Fibroblast of lung (primary cell): ENCODE measurements at regions not wholly inside any gene's neighbourhood (a gene's known extent, or its start where the extent isn't known, plus 50 kb on each side); places are given as distances from the start of the nearest gene placed in this dataset.

ENCODE experiments used
- DNase-seq, 2 donors: peaks; one replicate each; pipeline versions ENCODE4 v3.0.0 to v3.0.0-alpha.2; 2010; ENCODE audit warnings: low read depth in 2 of 2
- H2AFZ ChIP-seq: 2 replicates; pipeline ENCODE4 v1.5.1; 2012; ENCODE audit warnings: low read length, control low read depth, inconsistent platforms
- H3K27ac ChIP-seq: 2 replicates; pipeline ENCODE4 v1.5.1; 2011; ENCODE audit warnings: low read length, control low read depth; ENCODE audit not compliant: insufficient read depth
- H3K27me3 ChIP-seq: 2 replicates; pipeline ENCODE4 v1.5.1; 2011; ENCODE audit warnings: mild to moderate bottlenecking, low read length; ENCODE audit not compliant: control insufficient read depth, insufficient read depth
- H3K36me3 ChIP-seq: 2 replicates; pipeline ENCODE4 v1.5.1; 2011; ENCODE audit warnings: low read length; ENCODE audit not compliant: control insufficient read depth, insufficient read depth
- H3K4me1 ChIP-seq: 2 replicates; pipeline ENCODE4 v1.5.1; 2011; ENCODE audit warnings: low read length; ENCODE audit not compliant: control insufficient read depth, insufficient read depth; ENCODE audit errors: extremely low read depth
- H3K4me2 ChIP-seq: 2 replicates; pipeline ENCODE4 v1.5.1; 2011; ENCODE audit warnings: low read length, control low read depth; ENCODE audit not compliant: insufficient read depth; ENCODE audit errors: extremely low read depth
- H3K4me3 ChIP-seq, 4 experiments: fragments of 200-600 bp in 1 of 4; sonication (generic) in 1 of 4; replicated peaks in 1 of 4; 2 replicates each; pipeline ENCODE4 v1.5.1; 2011 to 2016; ENCODE audit warnings: low read length in 4 of 4, low read depth in 3 of 4, mild to moderate bottlenecking in 3 of 4, control low read depth in 2 of 4, inconsistent platforms in 1 of 4, mixed read lengths in 1 of 4; ENCODE audit not compliant: insufficient read depth in 1 of 4; ENCODE audit errors: control extremely low read depth in 1 of 4
- H3K79me2 ChIP-seq: 2 replicates; pipeline ENCODE4 v1.5.1; 2012; ENCODE audit warnings: mild to moderate bottlenecking, low read length, inconsistent platforms; ENCODE audit not compliant: control insufficient read depth, insufficient read depth
- H3K9ac ChIP-seq: 2 replicates; pipeline ENCODE4 v1.5.1; 2011; ENCODE audit warnings: mild to moderate bottlenecking, low read length, control low read depth; ENCODE audit not compliant: insufficient read depth
- H3K9me3 ChIP-seq: 2 replicates; pipeline ENCODE4 v1.5.1; 2012; ENCODE audit warnings: low read depth, low read length; ENCODE audit not compliant: control insufficient read depth, insufficient read depth
- H4K20me1 ChIP-seq: 2 replicates; pipeline ENCODE4 v1.5.1; 2011; ENCODE audit warnings: low read length; ENCODE audit not compliant: control insufficient read depth, insufficient read depth; ENCODE audit errors: extremely low read depth
- CTCF ChIP-seq, 2 donors: IDR thresholded peaks in 1 of 2; conservative IDR thresholded peaks in 1 of 2; 1 replicate in 1 of 2; 2 replicates in 1 of 2; pipeline ENCODE4 v1.5.1; 2011 to 2012; ENCODE audit warnings: low read length in 2 of 2, control low read depth in 1 of 2, inconsistent platforms in 1 of 2, low read depth in 1 of 2, mild to moderate bottlenecking in 1 of 2
- EZH2 ChIP-seq: IDR thresholded peaks from 2 replicates; pipeline ENCODE4 v1.5.1; 2012; ENCODE audit warnings: low read length, control low read depth, mild to moderate bottlenecking; ENCODE audit errors: missing control alignments

GRCh38 chr4:89400287-89401035, 92.9 kb upstream of the GPRIN3 start:
- no peak overlapping the region for H3K4me3 ChIP-seq
- no peak overlapping the region for H3K9ac ChIP-seq
- H3K27me3 ChIP-seq = no peaks in the 10 kb centered on the region
- H3K27ac ChIP-seq = no peak overlapping the region
- no peaks in the 10 kb centered on the region for H3K36me3 ChIP-seq
- no peaks in the 10 kb centered on the region for H3K4me1 ChIP-seq
- no peaks in the 10 kb centered on the region for H3K9me3 ChIP-seq
- no peak for TF ChIP-seq CTCF (conservative IDR thresholded peaks at IDR 0.05 in 1 of 2, IDR thresholded peaks at IDR 0.05 in 1 of 2; ENCODE audit: low read depth in 1 of 2, low read length in 2 of 2)
- TF ChIP-seq EZH2 = no peak
- DNase-seq = peak; percentile 9 to 79
- no peak overlapping the region for H2AFZ ChIP-seq
- no peaks in the 10 kb centered on the region for H3K79me2 ChIP-seq
- no peaks in the 10 kb centered on the region for H4K20me1 ChIP-seq
- H3K4me2 ChIP-seq = no peak overlapping the region

GRCh38 chr4:89398644-89399043, 91.0 kb upstream of the GPRIN3 start:
- H3K36me3 ChIP-seq = no peaks in the 10 kb centered on the region
- H3K27me3 ChIP-seq = no peaks in the 10 kb centered on the region
- DNase-seq = no peak
- no peaks in the 10 kb centered on the region for H4K20me1 ChIP-seq
- H3K9me3 ChIP-seq = no peaks in the 10 kb centered on the region
- no peaks in the 10 kb centered on the region for H3K79me2 ChIP-seq
- H3K4me3 ChIP-seq = no peak overlapping the region
- no peak overlapping the region for H3K4me2 ChIP-seq
- H2AFZ ChIP-seq = no peak overlapping the region
- no peak overlapping the region for H3K27ac ChIP-seq
- H3K4me1 ChIP-seq = no peaks in the 10 kb centered on the region
- H3K9ac ChIP-seq = no peak overlapping the region
- TF ChIP-seq EZH2 = no peak
- no peak for TF ChIP-seq CTCF (conservative IDR thresholded peaks at IDR 0.05 in 1 of 2, IDR thresholded peaks at IDR 0.05 in 1 of 2; ENCODE audit: low read depth in 1 of 2, low read length in 2 of 2)

GRCh38 chr4:89398146-89398545, 90.5 kb upstream of the GPRIN3 start:
- H3K4me2 ChIP-seq = no peak overlapping the region
- H3K79me2 ChIP-seq = no peaks in the 10 kb centered on the region
- H3K9me3 ChIP-seq = no peaks in the 10 kb centered on the region
- no peaks in the 10 kb centered on the region for H4K20me1 ChIP-seq
- no peak for DNase-seq
- H3K4me3 ChIP-seq = no peak overlapping the region
- no peak overlapping the region for H3K27ac ChIP-seq
- no peaks in the 10 kb centered on the region for H3K36me3 ChIP-seq
- H3K9ac ChIP-seq = no peak overlapping the region
- H3K27me3 ChIP-seq = no peaks in the 10 kb centered on the region
- H2AFZ ChIP-seq = no peak overlapping the region
- TF ChIP-seq EZH2 (no peak), CTCF (conservative IDR thresholded peaks at IDR 0.05 in 1 of 2, IDR thresholded peaks at IDR 0.05 in 1 of 2; ENCODE audit: low read depth in 1 of 2, low read length in 2 of 2) (no peak)
- H3K4me1 ChIP-seq = no peaks in the 10 kb centered on the region
